MCF 10A (cell line): ENCODE measurements at regions not wholly inside any gene's neighbourhood (a gene's known extent, or its start where the extent isn't known, plus 50 kb on each side); places are given as distances from the start of the nearest gene placed in this dataset.

Source experiments
- BruUV-seq: library from RNA; stranded (reverse); fragments of 400-500 nt; replicated peaks from 2 replicates; lab custom pipeline; 2021; lab: Mats Ljungman, UMichigan
- CTCF ChIA-PET: fragments of 300-600 bp; sonication (Branson Sonifier 250); formaldehyde crosslinking; extraction: SDS; loops from one replicate; lab custom pipeline; 2021; ENCODE audit warnings: antibody characterized with exemption, inconsistent platforms; lab: Yijun Ruan, JAX
- POLR2A ChIA-PET: fragments of 300-600, 350-650 bp; sonication (Branson Sonifier 250); formaldehyde crosslinking; extraction: SDS; loops from one replicate; lab custom pipeline; 2020; ENCODE audit warnings: antibody characterized with exemption, inconsistent platforms; lab: Yijun Ruan, JAX
- DNase-seq: peaks from one replicate; pipeline ENCODE4 v3.0.0-alpha.2; 2018; ENCODE audit not compliant: unreplicated experiment
- H3K27ac Mint-ChIP-seq: one replicate; pipeline ENCODE4 v1.8.0; 2022; ENCODE audit warnings: mild to moderate bottlenecking, low read depth, mixed read lengths; ENCODE audit not compliant: unreplicated experiment
- H3K27me3 Mint-ChIP-seq: one replicate; pipeline ENCODE4 v1.8.0; 2022; ENCODE audit warnings: mixed read lengths; ENCODE audit not compliant: insufficient read depth, unreplicated experiment
- H3K36me3 Mint-ChIP-seq: one replicate; pipeline ENCODE4 v1.8.0; 2022; ENCODE audit warnings: mild to moderate bottlenecking, moderate library complexity, mixed read lengths; ENCODE audit not compliant: insufficient read depth, unreplicated experiment
- H3K4me1 Mint-ChIP-seq: one replicate; pipeline ENCODE4 v1.8.0; 2022; ENCODE audit warnings: mixed read lengths; ENCODE audit not compliant: insufficient read depth, unreplicated experiment
- H3K4me3 Mint-ChIP-seq: one replicate; pipeline ENCODE4 v1.8.0; 2022; ENCODE audit warnings: mild to moderate bottlenecking, moderate library complexity, mixed read lengths; ENCODE audit not compliant: unreplicated experiment
- H3K9me3 Mint-ChIP-seq: one replicate; pipeline ENCODE4 v1.8.0; 2022; ENCODE audit warnings: mixed read lengths; ENCODE audit not compliant: unreplicated experiment
- intact Hi-C: fragments of 100-400 bp; cut with micrococcal nuclease; formaldehyde crosslinking; loops from 2 replicates; pipeline ENCODE4 v1.14.1; 2022
- TF ChIP-seq, protein P1 (sequence below): fragments of 200-600 bp; IDR thresholded peaks from one replicate; pipeline ENCODE4 v1.8.0; 2022; ENCODE audit warnings: antibody characterized with exemption, mild to moderate bottlenecking; ENCODE audit not compliant: unreplicated experiment

DNA sequence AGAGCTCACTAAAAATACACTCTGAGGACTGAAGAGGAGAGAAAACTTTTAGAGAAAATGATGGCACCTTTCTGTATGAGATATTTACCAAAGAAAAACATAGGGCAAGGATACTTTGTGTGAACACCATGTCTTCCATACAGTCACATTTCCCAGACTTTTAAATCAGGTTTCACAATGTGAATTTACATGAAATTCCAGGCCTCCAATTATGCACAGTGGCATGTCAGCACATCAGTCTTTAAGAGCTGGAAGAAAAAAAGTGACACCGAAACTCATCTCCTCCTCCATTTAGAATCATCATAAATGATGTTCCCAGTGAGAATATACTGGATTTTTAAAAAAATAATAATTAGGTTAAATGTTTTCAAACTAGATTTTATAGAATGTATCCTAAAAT is 232.2 kb upstream of the UBASH3B start:
- Mint-ChIP-seq H3K36me3 (no peaks in the 10 kb centered on the region), H3K9me3 (no peaks in the 10 kb centered on the region), H3K4me3 (peak overlapping the region; percentile 76), H3K27me3 (no peaks in the 10 kb centered on the region), H3K4me1 (peaks cover 36% of the 10 kb centered on the region), H3K27ac (peak overlapping the region; percentile 97)
- intact Hi-C loops: loop anchor here (2.0 kb wide), 1 partner anchor 326 kb away; no protein-coding TSS in a partner anchor
- ChIA-PET CTCF (interaction anchor here (0.6 to 1.1 kb wide), 3 partner anchors 81 to 903 kb away, joined by 3 to 6 read pairs (median 4); no protein-coding TSS in a partner anchor), POLR2A (interaction anchor here (0.6 to 4.4 kb wide), 11 partner anchors 9 to 958 kb away, joined by 3 to 43 read pairs (median 4); no protein-coding TSS in a partner anchor)
- BruUV-seq: no TSS peak
- TF ChIP-seq, protein P1, sequence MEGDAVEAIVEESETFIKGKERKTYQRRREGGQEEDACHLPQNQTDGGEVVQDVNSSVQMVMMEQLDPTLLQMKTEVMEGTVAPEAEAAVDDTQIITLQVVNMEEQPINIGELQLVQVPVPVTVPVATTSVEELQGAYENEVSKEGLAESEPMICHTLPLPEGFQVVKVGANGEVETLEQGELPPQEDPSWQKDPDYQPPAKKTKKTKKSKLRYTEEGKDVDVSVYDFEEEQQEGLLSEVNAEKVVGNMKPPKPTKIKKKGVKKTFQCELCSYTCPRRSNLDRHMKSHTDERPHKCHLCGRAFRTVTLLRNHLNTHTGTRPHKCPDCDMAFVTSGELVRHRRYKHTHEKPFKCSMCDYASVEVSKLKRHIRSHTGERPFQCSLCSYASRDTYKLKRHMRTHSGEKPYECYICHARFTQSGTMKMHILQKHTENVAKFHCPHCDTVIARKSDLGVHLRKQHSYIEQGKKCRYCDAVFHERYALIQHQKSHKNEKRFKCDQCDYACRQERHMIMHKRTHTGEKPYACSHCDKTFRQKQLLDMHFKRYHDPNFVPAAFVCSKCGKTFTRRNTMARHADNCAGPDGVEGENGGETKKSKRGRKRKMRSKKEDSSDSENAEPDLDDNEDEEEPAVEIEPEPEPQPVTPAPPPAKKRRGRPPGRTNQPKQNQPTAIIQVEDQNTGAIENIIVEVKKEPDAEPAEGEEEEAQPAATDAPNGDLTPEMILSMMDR: no peak
- peak; percentile 27 for DNase-seq

DNA sequence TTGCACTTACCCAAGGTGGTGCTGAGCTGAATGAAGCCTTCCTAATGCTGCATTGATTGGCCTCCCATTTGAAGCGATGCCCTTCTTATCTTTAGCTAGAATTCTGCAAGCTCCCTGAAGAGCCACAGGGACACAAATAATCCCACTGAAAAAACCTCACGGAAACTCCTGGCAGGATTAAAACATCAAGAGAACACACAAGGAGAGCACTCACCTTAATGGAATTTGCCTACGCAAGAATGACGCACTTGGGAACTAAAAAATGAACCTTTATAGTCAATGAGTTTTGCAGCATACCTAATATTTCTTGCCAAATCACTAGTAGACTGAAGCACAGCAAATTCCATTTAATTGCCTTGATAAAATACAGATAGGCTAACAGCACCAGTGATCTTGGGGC is 232.8 kb upstream of the UBASH3B start:
- CTCF ChIA-PET: interaction anchor here (0.8 to 1.1 kb wide), 2 partner anchors 83 to 767 kb away, joined by 4 to 6 read pairs; no protein-coding TSS in a partner anchor
- H3K9me3 Mint-ChIP-seq: no peaks in the 10 kb centered on the region
- DNase-seq: peak; percentile 95
- TF ChIP-seq, protein P1: no peak
- intact Hi-C loops: loop anchor here (2.0 kb wide), 1 partner anchor 326 kb away; no protein-coding TSS in a partner anchor
- H3K4me1 Mint-ChIP-seq: peaks cover 42% of the 10 kb centered on the region
- no peaks in the 10 kb centered on the region for H3K27me3 Mint-ChIP-seq
- H3K4me3 Mint-ChIP-seq: peak overlapping the region; percentile 76
- H3K27ac Mint-ChIP-seq: peak overlapping the region; percentile 97
- no peaks in the 10 kb centered on the region for H3K36me3 Mint-ChIP-seq
- no TSS peak for BruUV-seq
- POLR2A ChIA-PET: interaction anchor here (0.6 to 4.4 kb wide), 11 partner anchors 9 to 957 kb away, joined by 3 to 43 read pairs (median 5); no protein-coding TSS in a partner anchor

DNA sequence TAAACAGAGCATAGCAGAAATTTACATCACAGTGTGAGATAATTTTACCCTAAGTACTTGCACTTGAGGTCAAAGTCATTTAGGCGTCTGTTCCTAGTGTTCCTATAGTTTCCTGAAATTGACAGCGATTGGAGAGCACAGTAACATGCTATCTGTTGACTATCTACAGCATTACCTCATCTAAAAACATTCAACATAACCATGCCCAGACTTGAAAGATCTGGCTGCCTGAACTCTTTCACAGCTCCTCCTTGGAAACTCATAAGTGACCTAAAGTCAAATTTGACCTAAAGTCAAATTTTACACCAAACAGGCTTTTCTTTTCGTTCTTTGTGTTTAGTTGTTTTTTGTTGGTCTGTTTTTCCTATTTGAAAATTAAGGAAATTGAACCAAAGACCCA is 233.8 kb upstream of the UBASH3B start:
- H3K27ac Mint-ChIP-seq: peak overlapping the region; percentile 97
- H3K9me3 Mint-ChIP-seq: no peaks in the 10 kb centered on the region
- peak; percentile 71 for DNase-seq
- TF ChIP-seq, protein P1: no peak
- intact Hi-C loops: loop anchor here (2.0 kb wide), 1 partner anchor 325 kb away; no protein-coding TSS in a partner anchor
- ChIA-PET CTCF (no interaction called here), POLR2A (interaction anchor here (0.6 to 4.4 kb wide), 16 partner anchors 8 to 323 kb away, joined by 3 to 43 read pairs (median 4); no protein-coding TSS in a partner anchor)
- peaks cover 2% of the 10 kb centered on the region for H3K36me3 Mint-ChIP-seq
- H3K27me3 Mint-ChIP-seq: no peaks in the 10 kb centered on the region
- no TSS peak for BruUV-seq
- H3K4me1 Mint-ChIP-seq: peaks cover 47% of the 10 kb centered on the region
- peak overlapping the region; percentile 76 for H3K4me3 Mint-ChIP-seq

DNA sequence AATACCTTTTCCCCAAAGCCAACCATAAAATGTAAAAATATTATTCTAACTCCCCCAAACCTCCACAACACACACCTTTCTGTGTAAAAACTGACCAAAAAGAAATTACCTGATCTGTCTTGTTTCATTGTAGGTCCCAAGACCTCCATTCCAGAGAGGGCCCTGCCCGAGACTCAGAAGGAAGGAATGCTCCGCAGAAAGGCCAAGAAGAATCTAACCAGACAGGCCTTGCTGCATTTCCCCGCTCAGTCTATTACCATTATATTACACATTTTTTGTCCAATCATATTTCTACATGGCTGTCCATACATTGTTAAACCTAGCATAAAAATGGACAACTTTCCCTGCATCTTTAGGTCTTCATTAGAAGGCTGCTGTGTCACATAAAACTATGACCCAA is 237.5 kb upstream of the UBASH3B start:
- no TSS peak for BruUV-seq
- intact Hi-C loops: no loop called here
- CTCF ChIA-PET: no interaction called here
- Mint-ChIP-seq H3K27ac (no peak overlapping the region), H3K4me1 (peaks cover 36% of the 10 kb centered on the region), H3K9me3 (no peaks in the 10 kb centered on the region), H3K4me3 (no peak overlapping the region), H3K27me3 (no peaks in the 10 kb centered on the region), H3K36me3 (peaks cover 28% of the 10 kb centered on the region)
- TF ChIP-seq, protein P1: no peak
- no peak for DNase-seq
- POLR2A ChIA-PET: no interaction called here
